ENCODE measurements at regions not wholly inside any gene's neighbourhood (a gene's known extent, or its start where the extent isn't known, plus 50 kb on each side); places are given as distances from the start of the nearest gene placed in this dataset.

GRCh38 chr7:121638286-121638685 lies 234.7 kb upstream of the PTPRZ1 start:
- CTCF ChIA-PET, result no interaction called here

GRCh38 chr7:121634356-121634755 lies 238.2 kb upstream of the FAM3C start:
- H3K27me3 ChIP-seq (replicated peaks; ENCODE audit: insufficient read depth, low read depth, low read length, poor library complexity), result no peaks in the 10 kb centered on the region
- BruUV-seq (replicated peaks), result no TSS peak
- no peak for DNase-seq (ENCODE audit: low spot score)
- no peaks in the 10 kb centered on the region for H3K36me3 ChIP-seq (ENCODE audit: insufficient read depth, low read length, poor library complexity, severe bottlenecking)
- no peak overlapping the region for H3K27ac ChIP-seq (ENCODE audit: low read depth, low read length, poor library complexity, severe bottlenecking)
- CTCF ChIA-PET, result no interaction called here
- no peaks in the 10 kb centered on the region for H3K9me3 ChIP-seq (ENCODE audit: low read depth, low read length, poor library complexity, severe bottlenecking)
- no peak overlapping the region for H3K4me3 ChIP-seq (ENCODE audit: low read depth, low read length, poor library complexity, severe bottlenecking)
- intact Hi-C loops (cut with micrococcal nuclease; ENCODE audit: unreplicated experiment), result no loop called here
- H3K4me1 ChIP-seq (ENCODE audit: insufficient read depth, low read length, poor library complexity, severe bottlenecking), result no peaks in the 10 kb centered on the region
- POLR2A ChIA-PET (ENCODE audit: low non-redundant PET), result no interaction called here
- TF ChIP-seq CTCF (conservative IDR thresholded peaks at IDR 0.05; ENCODE audit: low read depth, low read length) (no peak), EZH2 (IDR thresholded peaks at IDR 0.05; ENCODE audit: borderline replicate concordance, low read depth, low read length, poor library complexity, severe bottlenecking) (no peak)

More at GRCh38 chr7:121638286-121638685, 234.7 kb upstream of the PTPRZ1 start:
- Histone ChIP-seq H3K4me1 (ENCODE audit: insufficient read depth, low read length, poor library complexity, severe bottlenecking) (no peaks in the 10 kb centered on the region), H3K27ac (ENCODE audit: low read depth, low read length, poor library complexity, severe bottlenecking) (no peak overlapping the region), H3K4me3 (ENCODE audit: low read depth, low read length, poor library complexity, severe bottlenecking) (no peak overlapping the region), H3K27me3 (replicated peaks; ENCODE audit: insufficient read depth, low read depth, low read length, poor library complexity) (no peaks in the 10 kb centered on the region), H3K36me3 (ENCODE audit: insufficient read depth, low read length, poor library complexity, severe bottlenecking) (no peaks in the 10 kb centered on the region), H3K9me3 (ENCODE audit: low read depth, low read length, poor library complexity, severe bottlenecking) (no peaks in the 10 kb centered on the region)
- TF ChIP-seq CTCF (conservative IDR thresholded peaks at IDR 0.05; ENCODE audit: low read depth, low read length), result no peak
- TF ChIP-seq EZH2 (IDR thresholded peaks at IDR 0.05; ENCODE audit: borderline replicate concordance, low read depth, low read length, poor library complexity, severe bottlenecking), result no peak
- DNase-seq (ENCODE audit: low spot score), result no peak
- POLR2A ChIA-PET (ENCODE audit: low non-redundant PET), result no interaction called here
- BruUV-seq (replicated peaks), result no TSS peak
- intact Hi-C loops (cut with micrococcal nuclease; ENCODE audit: unreplicated experiment), result no loop called here

- no TSS peak for BruUV-seq (replicated peaks)
- H3K4me1 ChIP-seq (ENCODE audit: insufficient read depth, low read length, poor library complexity, severe bottlenecking), result no peaks in the 10 kb centered on the region
- intact Hi-C loops (cut with micrococcal nuclease; ENCODE audit: unreplicated experiment), result no loop called here
- no peaks in the 10 kb centered on the region for H3K36me3 ChIP-seq (ENCODE audit: insufficient read depth, low read length, poor library complexity, severe bottlenecking)
- H3K27ac ChIP-seq (ENCODE audit: low read depth, low read length, poor library complexity, severe bottlenecking), result no peak overlapping the region
- DNase-seq (ENCODE audit: low spot score), result peak; percentile 52
- no peak overlapping the region for H3K4me3 ChIP-seq (ENCODE audit: low read depth, low read length, poor library complexity, severe bottlenecking)
- POLR2A ChIA-PET (ENCODE audit: low non-redundant PET), result interaction anchor here (0.7 kb wide), 1 partner anchor 490 kb away, joined by 3 read pairs; no protein-coding TSS in a partner anchor
- no peak for TF ChIP-seq EZH2 (IDR thresholded peaks at IDR 0.05; ENCODE audit: borderline replicate concordance, low read depth, low read length, poor library complexity, severe bottlenecking)
- TF ChIP-seq CTCF (conservative IDR thresholded peaks at IDR 0.05; ENCODE audit: low read depth, low read length), result no peak
- no peaks in the 10 kb centered on the region for H3K27me3 ChIP-seq (replicated peaks; ENCODE audit: insufficient read depth, low read depth, low read length, poor library complexity)
- H3K9me3 ChIP-seq (ENCODE audit: low read depth, low read length, poor library complexity, severe bottlenecking), result no peaks in the 10 kb centered on the region
- CTCF ChIA-PET, result no interaction called here
Observed at GRCh38 chr7:121633186-121633585, 237.1 kb upstream of the FAM3C start.

Measured in A673 (cell line).